ENCODE measurements at regions not wholly inside any gene's neighbourhood (a gene's known extent, or its start where the extent isn't known, plus 50 kb on each side); places are given as distances from the start of the nearest gene placed in this dataset.

DNA sequence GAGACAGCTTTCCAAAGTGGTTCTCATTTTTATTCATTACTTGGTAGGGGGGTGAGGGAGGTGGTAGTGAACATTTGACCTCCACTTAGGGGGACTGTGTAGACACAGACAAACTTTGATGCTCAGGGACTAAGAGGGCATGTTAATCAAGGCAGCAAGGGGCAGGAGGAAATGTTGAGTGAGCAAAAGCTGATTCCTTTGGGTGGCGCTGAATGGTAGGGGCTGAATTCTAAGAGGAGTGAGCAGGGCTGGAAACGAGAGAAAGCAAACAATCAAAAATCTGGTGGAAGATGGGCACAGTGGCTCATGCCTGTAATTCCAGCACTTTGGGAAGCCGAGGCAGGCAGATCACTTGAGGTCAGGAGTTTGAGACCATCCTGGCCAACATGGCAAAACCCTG, 164.8 kb upstream of the BDNF start:
- Histone ChIP-seq H4K20me1 (ENCODE audit: insufficient read depth, low read length) (no peaks in the 10 kb centered on the region), H3K27ac (ENCODE audit: low read length) (no peak overlapping the region), H3K36me3 (replicated peaks; ENCODE audit: insufficient read depth, low read length) (no peaks in the 10 kb centered on the region), H3K9ac (ENCODE audit: low read length) (no peak overlapping the region), H3K4me3 (ENCODE audit: low read length) (no peak overlapping the region), H3K4me2 (ENCODE audit: low read depth, low read length) (no peak overlapping the region), H3K9me3 (replicated peaks; ENCODE audit: insufficient read depth, low read length) (no peaks in the 10 kb centered on the region), H3K79me2 (ENCODE audit: low read length) (no peaks in the 10 kb centered on the region), H3F3A (ENCODE audit: insufficient read depth, low read length) (no peaks in the 10 kb centered on the region), H3K27me3 (replicated peaks; ENCODE audit: insufficient read depth, low read length) (no peaks in the 10 kb centered on the region), H3K4me1 (ENCODE audit: low read length) (no peaks in the 10 kb centered on the region), H3K9me2 (replicated peaks; ENCODE audit: insufficient read depth, low read length) (no peaks in the 10 kb centered on the region), H2AFZ (ENCODE audit: low read length) (no peak overlapping the region)
- DNase-seq, result no peak
- no peak for TF ChIP-seq EZH2 (optimal IDR thresholded peaks at IDR 0.05; ENCODE audit: low read depth, low read length)
- TF ChIP-seq EZH2phosphoT487 (IDR thresholded peaks at IDR 0.05; ENCODE audit: low read length), result no peak
- TF ChIP-seq, protein P1, sequence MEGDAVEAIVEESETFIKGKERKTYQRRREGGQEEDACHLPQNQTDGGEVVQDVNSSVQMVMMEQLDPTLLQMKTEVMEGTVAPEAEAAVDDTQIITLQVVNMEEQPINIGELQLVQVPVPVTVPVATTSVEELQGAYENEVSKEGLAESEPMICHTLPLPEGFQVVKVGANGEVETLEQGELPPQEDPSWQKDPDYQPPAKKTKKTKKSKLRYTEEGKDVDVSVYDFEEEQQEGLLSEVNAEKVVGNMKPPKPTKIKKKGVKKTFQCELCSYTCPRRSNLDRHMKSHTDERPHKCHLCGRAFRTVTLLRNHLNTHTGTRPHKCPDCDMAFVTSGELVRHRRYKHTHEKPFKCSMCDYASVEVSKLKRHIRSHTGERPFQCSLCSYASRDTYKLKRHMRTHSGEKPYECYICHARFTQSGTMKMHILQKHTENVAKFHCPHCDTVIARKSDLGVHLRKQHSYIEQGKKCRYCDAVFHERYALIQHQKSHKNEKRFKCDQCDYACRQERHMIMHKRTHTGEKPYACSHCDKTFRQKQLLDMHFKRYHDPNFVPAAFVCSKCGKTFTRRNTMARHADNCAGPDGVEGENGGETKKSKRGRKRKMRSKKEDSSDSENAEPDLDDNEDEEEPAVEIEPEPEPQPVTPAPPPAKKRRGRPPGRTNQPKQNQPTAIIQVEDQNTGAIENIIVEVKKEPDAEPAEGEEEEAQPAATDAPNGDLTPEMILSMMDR (IDR thresholded peaks at IDR 0.05; ENCODE audit: low read length), result no peak

DNA sequence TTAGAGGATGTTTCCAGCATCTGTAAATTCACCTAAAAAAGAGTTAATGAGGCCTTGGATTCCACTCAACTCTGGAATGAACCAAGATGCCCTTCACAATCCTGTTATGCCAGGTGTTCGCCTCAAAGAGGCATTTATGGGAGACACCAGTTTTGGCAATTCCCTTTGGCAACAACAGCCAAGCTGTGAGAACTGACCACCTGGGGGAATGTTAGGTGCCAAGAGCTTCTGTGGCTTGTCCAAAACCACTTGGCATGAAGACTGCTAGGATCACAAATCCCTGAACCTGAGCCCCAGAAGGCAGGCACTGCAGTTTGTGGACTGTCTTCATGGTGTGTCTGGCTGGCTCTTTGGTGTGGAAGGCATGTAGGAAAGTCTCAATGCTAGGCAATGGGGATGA, 164.4 kb upstream of the BDNF start:
- no peaks in the 10 kb centered on the region for H3F3A ChIP-seq (ENCODE audit: insufficient read depth, low read length)
- no peak overlapping the region for H3K9ac ChIP-seq (ENCODE audit: low read length)
- no peak overlapping the region for H2AFZ ChIP-seq (ENCODE audit: low read length)
- no peak for DNase-seq
- H3K4me1 ChIP-seq (ENCODE audit: low read length), result no peaks in the 10 kb centered on the region
- no peak overlapping the region for H3K4me2 ChIP-seq (ENCODE audit: low read depth, low read length)
- H3K9me3 ChIP-seq (replicated peaks; ENCODE audit: insufficient read depth, low read length), result no peaks in the 10 kb centered on the region
- H3K79me2 ChIP-seq (ENCODE audit: low read length), result no peaks in the 10 kb centered on the region
- no peaks in the 10 kb centered on the region for H3K36me3 ChIP-seq (replicated peaks; ENCODE audit: insufficient read depth, low read length)
- H3K27me3 ChIP-seq (replicated peaks; ENCODE audit: insufficient read depth, low read length), result no peaks in the 10 kb centered on the region
- no peak overlapping the region for H3K27ac ChIP-seq (ENCODE audit: low read length)
- H3K4me3 ChIP-seq (ENCODE audit: low read length), result no peak overlapping the region
- TF ChIP-seq EZH2phosphoT487 (IDR thresholded peaks at IDR 0.05; ENCODE audit: low read length) (no peak), EZH2 (optimal IDR thresholded peaks at IDR 0.05; ENCODE audit: low read depth, low read length) (no peak)
- TF ChIP-seq, protein P1 (IDR thresholded peaks at IDR 0.05; ENCODE audit: low read length), result no peak
- H4K20me1 ChIP-seq (ENCODE audit: insufficient read depth, low read length), result no peaks in the 10 kb centered on the region
- H3K9me2 ChIP-seq (replicated peaks; ENCODE audit: insufficient read depth, low read length), result no peaks in the 10 kb centered on the region

DNA sequence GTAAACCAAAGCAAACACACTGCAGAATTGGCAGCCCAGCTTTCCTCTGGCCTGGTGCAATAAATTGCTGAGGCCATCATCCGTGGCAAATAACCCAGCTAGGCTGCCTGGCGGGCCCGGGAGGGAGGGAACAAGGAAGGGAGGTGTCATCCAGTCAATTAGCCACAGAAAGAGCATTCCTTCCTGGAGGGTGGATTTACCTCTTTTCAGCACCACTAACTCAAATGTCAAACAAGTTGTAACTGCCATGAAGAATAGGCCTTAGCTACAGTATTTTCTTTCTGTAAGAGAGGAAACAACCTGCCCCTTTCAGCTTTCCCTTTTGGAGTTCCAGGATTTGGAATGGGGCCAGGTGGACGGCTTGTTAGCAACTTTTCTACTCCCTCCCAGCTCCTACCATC, 163.8 kb upstream of the BDNF start:
- no peaks in the 10 kb centered on the region for H3K79me2 ChIP-seq (ENCODE audit: low read length)
- H3K36me3 ChIP-seq (replicated peaks; ENCODE audit: insufficient read depth, low read length), result no peaks in the 10 kb centered on the region
- H3K4me3 ChIP-seq (ENCODE audit: low read length), result no peak overlapping the region
- no peaks in the 10 kb centered on the region for H3K9me3 ChIP-seq (replicated peaks; ENCODE audit: insufficient read depth, low read length)
- H2AFZ ChIP-seq (ENCODE audit: low read length), result no peak overlapping the region
- no peaks in the 10 kb centered on the region for H3K4me1 ChIP-seq (ENCODE audit: low read length)
- H3K4me2 ChIP-seq (ENCODE audit: low read depth, low read length), result no peak overlapping the region
- no peak for DNase-seq
- no peak overlapping the region for H3K9ac ChIP-seq (ENCODE audit: low read length)
- no peak overlapping the region for H3K27ac ChIP-seq (ENCODE audit: low read length)
- H3F3A ChIP-seq (ENCODE audit: insufficient read depth, low read length), result no peaks in the 10 kb centered on the region
- TF ChIP-seq, protein P1 (IDR thresholded peaks at IDR 0.05; ENCODE audit: low read length), result no peak
- TF ChIP-seq EZH2phosphoT487 (IDR thresholded peaks at IDR 0.05; ENCODE audit: low read length) (no peak), EZH2 (optimal IDR thresholded peaks at IDR 0.05; ENCODE audit: low read depth, low read length) (no peak)
- H3K27me3 ChIP-seq (replicated peaks; ENCODE audit: insufficient read depth, low read length), result no peaks in the 10 kb centered on the region
- H4K20me1 ChIP-seq (ENCODE audit: insufficient read depth, low read length), result no peaks in the 10 kb centered on the region
- H3K9me2 ChIP-seq (replicated peaks; ENCODE audit: insufficient read depth, low read length), result no peaks in the 10 kb centered on the region

All from MM.1S (cell line).